SIG-M5 treated with dmso at 0.1 percent for 504 hours (cell line): ENCODE measurements at regions not wholly inside any gene's neighbourhood (a gene's known extent, or its start where the extent isn't known, plus 50 kb on each side); places are given as distances from the start of the nearest gene placed in this dataset.
"Not testable (repeated sequence)": the region's sequence is repeated elsewhere in the genome, so short reads cannot be mapped to it uniquely, and the experiment has no call there.

Experiments
- DNase-seq: peaks from one replicate; lab custom pipeline; 2025; ENCODE audit not compliant: unreplicated experiment; lab: John Stamatoyannopoulos, UW

GRCh38 chr3:75579981-75580782, 83.9 kb upstream of the FRG2C start:
- not testable (repeated sequence) for DNase-seq

- DNase-seq: not testable (repeated sequence)
Observed at GRCh38 chr3:75582536-75582935, 81.6 kb upstream of the FRG2C start.

GRCh38 chr3:75583116-75583515, 81.0 kb upstream of the FRG2C start:
- not testable (repeated sequence) for DNase-seq

- not testable (repeated sequence) for DNase-seq
Observed at GRCh38 chr3:75587695-75588094, 76.4 kb upstream of the FRG2C start.

GRCh38 chr3:75590382-75590781, 73.7 kb upstream of the FRG2C start:
- DNase-seq: not testable (repeated sequence)

GRCh38 chr3:75604286-75604934, 59.7 kb upstream of the FRG2C start:
- DNase-seq: not testable (repeated sequence)

GRCh38 chr3:75607996-75608395, 56.1 kb upstream of the FRG2C start:
- DNase-seq: not testable (repeated sequence)

GRCh38 chr3:75609598-75609997, 54.5 kb upstream of the FRG2C start:
- DNase-seq: not testable (repeated sequence)

GRCh38 chr3:75610773-75611172, 53.4 kb upstream of the FRG2C start:
- DNase-seq: no peak

GRCh38 chr3:75611724-75612460, 52.2 kb upstream of the FRG2C start:
- not testable (repeated sequence) for DNase-seq
